KG1 (cell line): ENCODE measurements at regions not wholly inside any gene's neighbourhood (a gene's known extent, or its start where the extent isn't known, plus 50 kb on each side); places are given as distances from the start of the nearest gene placed in this dataset.

Experiments
- DNase-seq: peaks from one replicate; lab custom pipeline; 2025; lab: John Stamatoyannopoulos, UW

DNA sequence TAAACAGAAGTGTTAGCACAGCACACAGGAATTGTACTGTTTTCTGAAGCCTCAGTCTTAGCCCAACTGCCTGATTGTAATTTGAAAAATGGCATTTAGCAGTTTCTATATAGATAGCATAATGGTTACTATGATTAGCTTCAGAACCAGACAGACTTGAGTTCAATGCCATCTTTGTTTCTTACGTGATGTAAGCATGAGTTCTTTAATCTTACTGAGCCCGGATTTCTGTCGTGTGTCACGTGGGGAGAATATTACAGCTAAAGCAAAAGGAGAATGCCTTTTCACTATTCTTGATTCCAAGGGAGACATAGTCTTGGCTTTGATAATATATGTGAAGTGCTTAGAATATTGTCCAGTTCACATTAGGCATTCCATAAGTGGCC is 407.3 kb downstream of the STIM2 start:
- no peak for DNase-seq

DNA sequence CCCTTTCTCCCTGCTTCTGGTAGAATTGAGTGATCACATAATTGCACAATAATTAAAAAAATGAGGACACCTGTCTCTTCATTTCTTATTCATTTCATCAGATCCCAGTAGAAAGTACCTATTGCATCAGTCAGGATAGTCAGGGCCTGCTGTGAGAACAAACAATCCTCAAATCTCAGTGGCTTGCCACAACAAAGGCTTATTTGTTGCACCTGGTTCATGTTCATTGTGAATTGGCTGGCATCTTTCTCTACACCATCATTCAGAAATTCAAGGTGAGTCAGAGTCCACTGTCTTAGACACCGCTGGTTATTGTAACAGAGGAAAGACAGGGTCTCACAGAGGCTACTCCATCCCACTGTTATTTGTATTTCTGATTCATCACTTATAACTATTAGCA is 409.8 kb downstream of the STIM2 start:
- no peak for DNase-seq

DNA sequence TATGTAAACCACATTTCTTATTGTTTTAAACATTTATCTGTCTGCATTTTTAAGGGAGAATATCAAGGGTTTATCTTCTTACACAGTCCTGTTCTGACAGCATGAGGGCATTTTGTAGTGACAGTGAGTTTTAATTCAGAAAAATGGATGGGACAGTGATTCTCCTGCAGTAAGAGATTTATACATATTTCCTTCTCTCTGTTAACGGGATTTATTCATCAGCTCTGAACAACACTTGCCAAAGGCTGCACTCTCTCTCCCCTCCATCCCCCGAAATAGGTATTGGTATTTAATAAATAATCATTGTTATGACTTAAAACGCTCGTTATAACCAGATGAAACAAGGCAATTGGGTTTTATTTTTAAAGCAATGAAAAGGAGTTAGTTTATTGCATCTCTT is 410.9 kb downstream of the STIM2 start:
- DNase-seq, result no peak

DNA sequence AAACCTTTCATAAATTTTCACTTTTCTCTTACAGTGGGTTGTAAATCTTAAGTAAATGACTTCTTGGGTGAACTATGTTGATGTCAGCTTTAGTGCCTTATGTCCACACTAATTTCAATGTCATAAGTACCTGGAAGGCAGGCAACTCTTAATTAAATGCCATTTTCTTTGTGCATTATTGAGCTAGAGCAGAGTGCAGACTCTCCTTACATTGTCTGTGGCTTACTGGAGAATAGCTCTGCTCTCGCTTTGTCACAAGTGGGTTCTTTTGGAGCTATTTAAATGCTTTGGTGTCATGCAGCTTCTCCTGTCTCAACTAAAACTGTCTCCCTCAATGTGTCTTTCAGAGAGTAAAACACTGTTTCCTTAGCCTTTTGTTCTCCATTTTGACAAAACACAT is 411.6 kb downstream of the STIM2 start:
- no peak for DNase-seq

DNA sequence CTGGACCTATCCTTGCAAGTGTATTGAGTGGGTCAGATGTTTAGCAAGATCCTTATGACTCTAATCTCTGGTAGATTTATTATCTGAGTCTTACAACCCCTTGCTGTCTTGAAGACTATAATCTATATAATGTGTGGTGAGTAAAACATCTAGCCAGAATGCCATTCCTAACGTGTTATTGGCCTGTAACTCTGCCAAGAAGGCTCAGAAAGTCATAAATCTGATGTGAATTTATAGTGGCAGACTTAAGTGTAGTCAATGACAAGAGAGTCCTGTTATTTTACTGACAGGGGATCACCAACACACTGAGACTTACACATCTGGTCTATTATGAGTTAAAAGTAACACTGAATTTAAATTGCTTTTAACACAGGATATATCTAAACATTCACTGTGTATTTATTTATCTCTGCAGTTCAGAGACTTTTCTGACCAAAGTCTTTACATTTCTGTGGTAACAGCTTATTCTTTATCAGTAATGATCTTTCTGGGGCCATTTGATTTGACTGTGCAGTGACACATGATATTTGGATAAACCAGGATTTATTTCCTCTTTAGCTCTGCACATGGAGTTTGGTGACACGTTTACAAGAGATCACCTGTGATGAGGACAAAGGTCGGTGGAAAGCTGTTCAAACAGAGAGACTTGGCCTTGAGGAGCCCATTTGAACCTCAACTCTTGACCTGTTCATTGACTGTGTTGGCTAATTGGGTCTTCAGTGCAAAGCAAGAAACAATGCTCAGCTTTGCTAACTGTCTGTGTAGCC is 415.8 kb downstream of the STIM2 start:
- no peak for DNase-seq

DNA sequence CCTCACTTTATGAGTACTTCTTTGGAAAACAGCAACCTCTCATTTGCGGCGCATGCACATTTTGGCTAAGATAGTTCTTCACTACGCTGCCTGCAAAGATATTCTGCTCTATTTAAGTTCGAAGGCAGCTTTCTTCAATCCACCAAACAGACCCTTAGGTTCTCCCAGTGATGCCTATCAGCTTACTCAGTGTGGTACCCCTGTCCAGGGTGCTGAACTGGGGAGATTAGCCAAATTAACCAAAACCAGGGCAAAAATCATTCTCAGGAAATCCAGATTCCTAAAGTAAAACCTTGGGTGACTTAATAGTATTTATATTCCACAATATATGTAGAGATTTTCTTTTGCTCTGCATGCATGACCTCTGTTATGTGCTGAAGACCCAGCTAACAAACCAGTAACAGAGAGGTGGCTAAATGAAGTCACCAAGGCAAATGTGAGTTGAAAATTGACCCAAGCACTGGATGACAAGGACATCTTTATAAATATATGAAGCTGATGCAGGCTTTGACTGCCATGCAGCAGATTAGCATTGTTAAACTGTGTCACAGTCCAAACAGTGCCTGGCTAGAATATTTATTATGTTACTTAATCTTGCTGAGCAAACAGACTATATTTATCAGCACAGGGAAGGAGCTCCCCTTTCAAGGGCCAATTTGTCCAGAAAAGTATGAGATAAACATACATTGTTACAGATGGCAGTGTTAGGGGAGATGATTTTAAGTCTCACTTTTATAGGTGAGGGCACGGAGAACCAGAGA is 418.2 kb downstream of the STIM2 start:
- DNase-seq, result no peak

DNA sequence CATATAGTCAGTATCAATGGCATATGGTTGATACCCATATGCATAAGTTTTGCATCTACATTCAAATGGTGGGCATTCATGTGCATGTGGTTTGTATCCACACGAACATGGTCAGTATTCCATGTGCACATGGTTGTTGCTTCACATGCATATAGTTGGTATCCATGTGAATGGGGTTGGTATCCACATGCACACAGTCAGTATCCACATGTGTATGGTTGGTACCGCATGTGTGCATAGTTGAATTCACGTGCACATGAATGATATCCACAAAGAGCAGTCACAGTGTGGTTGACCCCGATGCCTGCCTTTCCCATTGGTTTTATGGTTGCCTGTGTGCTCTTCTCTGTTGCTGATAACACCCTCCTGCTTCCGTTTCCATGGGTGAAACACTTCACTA is 427.9 kb downstream of the STIM2 start:
- DNase-seq, result no peak

DNA sequence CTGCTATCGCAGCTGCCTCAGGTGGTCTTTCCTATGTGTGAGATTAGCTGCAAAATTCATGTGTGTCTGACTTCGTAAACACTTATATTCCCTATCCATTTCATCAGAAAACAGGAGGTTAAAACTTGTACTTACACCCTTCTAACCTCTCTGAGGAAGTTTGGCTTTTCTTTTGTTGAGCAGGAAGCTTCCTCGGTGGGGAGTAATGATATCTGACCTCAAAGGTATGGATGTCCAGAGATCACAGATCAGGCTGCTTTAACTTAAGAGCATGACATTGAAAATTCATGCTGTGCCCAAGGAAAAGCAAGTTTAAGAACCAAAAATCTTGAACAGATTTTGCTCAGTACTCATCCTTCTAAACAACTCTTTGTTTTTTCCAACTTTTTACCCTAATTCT is 429.1 kb downstream of the STIM2 start:
- no peak for DNase-seq

DNA sequence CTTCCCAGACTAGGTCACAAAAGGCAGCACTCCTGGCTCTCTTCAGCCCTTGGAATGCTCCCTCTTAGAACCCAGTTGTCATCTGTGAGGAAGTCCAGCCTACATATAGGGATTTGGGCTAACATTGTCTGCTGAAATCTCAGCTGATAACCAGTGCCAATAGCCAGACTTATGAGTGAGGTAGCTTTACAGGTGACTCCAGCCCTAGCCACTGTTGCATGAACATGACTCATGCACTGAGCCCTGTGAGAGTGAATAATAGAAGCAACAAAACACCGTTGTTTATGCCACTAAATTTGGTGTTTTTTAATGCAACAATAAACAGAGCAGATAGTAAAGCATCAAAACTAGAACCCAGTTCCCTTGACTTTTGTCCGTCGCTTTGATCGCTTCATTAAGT is 433.2 kb downstream of the STIM2 start:
- DNase-seq, result no peak

DNA sequence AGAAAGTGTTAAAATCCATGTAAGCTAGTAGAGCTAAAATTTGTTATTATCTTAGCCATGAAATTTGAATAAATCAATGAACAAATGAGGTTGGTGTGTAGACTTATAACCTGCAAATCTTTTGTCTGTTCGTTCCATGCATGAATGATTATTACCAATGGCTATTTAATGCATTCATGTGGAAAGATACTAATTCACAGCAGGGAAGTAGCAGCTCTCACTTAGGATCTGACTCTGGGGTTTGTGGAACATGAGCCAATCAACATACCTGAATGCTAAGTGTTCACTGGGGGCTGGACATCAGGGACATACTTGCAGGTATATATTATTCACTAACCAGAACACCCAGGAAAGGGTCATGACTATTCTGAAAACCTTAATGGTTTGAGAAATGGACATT is 444.1 kb downstream of the STIM2 start:
- DNase-seq, result no peak

DNA sequence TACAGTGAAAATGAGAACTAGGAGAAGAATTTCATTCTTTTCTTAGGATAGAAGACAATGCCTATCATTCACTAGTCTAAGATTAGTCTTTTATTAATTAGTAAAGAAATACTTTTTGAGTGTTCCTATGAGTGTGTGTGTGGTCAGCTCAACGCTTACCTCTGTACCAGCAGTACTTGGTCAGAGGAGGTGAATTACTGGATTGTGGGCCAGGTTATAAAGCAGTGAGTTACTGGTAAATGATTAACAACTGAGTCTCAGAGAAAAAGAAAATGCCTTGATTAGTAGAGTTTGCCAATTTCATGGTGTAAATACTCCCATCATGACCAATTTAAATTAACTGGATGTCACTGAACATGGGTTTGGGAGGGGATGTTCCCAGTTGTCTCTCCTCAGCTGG is 444.6 kb downstream of the STIM2 start:
- no peak for DNase-seq

DNA sequence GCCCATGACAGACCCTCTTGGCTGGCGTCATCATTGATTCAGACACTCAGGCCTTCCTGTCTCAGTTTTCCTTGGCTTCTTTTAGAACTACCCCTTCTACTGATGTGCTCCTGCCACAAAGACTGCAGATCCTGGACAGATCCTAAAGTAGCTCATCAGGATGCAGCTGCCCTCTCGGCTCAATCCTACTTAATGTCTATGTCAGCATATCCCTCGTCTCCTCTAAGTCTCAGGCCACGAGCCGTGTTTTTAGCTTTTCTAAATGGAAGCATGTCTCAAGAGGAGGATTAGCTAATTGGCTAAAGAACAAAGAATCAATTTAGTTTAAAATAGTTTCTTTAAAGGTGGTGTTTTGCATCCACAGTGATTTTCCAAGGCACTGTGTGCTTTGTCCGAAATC is 447.7 kb downstream of the STIM2 start:
- DNase-seq, result no peak

DNA sequence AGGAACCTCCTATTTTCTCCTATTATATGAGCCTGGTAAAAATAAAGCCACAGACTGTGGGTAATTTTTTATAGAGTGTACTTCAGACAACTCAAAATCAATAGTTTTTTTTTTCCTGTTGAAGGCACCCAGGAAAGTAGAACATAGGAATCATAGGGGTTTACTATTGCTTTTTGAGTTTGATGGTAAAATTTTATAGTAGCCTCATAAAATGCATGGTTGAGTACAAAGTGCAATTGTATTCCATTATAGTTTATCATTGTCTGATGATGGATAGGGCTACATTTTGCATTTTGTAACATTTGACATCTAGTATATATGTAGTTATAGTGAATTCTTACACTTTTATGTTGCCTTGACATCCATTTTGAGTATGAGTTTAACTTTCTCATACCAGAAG is 455.0 kb downstream of the STIM2 start:
- DNase-seq, result no peak

DNA sequence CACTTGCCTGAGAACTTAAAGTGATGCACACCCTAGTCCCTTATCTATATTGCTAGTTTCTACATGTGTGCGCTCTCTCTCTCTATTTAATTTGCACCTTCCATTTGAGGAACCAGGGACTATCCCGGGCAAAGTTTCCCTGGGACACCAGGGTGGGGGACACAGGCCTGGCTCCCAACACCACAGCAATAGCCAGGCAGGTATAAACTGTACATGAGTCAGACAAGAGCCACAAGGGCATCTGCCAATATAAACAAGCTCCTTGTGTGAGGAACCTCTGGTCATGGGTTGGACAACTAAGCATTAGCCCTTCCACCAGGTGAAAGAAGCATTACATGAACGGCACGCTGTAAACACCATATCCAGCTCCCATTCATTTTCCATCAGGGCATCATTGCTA is 455.5 kb downstream of the STIM2 start:
- no peak for DNase-seq

DNA sequence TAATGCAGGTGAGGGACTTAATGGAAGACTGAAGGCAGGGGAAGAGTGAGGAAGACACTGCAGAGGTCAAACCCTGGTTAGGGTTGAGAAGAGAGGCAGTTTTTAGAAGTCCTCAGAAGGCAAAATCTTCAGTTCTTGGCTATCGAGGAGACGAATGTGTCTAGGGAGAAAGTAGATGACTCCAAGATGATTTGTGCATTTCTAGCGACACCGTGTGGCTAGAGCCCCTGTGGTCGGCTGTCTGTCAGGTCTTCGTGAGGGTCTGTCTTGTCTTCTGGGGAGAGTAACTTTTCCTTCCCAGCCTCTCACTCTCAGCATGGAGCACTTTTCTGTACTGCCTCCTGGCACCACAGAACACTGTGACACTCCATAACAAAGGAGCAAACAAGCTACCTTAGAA is 458.1 kb downstream of the STIM2 start:
- peak; percentile 16 for DNase-seq

DNA sequence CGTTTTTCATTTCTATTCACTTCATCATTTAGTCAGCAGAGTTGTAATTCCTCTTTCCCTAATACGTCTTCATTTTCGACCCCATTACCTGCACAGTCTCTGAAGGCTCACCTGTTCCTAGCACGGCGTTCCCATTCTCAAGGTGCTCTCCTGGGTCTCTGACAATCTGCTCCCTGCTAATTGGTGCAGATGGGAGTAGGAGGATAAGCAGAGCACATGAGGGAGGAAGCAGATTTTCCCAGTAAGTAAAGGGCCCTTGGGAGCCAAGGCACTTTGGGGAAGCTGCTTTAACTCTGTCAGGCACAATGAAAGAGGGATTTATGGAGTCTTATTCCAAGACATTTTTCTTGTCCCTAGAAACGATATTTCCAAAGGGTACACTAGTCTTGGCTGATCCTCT is 466.4 kb downstream of the STIM2 start:
- no peak for DNase-seq

DNA sequence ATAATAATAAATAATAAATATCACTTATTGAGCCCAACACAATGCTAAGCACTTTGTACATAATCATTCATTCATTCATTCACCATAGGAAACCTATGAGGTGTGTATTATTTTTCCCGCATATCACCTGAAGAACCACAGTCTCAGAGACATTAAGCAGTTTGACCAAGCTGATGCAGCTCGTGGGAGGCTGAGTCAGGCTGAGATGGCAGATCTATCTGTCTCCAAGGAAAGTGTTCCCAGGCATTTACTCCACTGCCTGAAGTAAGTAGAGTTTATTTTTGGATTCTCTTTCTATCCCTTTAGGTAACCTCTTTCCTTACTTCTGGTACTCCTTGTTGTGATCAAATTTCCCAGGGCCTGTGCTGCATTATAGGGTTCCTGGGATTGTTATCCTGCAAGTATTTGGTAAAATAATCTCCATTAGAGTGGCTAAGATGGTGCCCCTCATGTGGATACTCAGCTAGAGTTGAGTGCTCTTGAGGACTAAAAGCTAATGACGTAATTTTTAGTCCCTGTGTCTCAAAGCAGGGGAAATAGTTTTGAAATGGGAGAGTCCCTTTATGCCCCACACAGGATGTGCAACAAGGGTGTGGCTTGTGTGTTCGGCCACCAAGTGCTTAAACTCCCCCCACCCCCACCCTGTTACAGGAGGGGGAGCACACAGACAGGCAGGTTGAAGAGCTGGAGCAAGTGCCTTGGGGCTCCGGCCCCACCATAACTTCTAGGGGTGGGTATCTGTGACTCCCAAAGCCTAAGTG is 467.0 kb downstream of the STIM2 start:
- DNase-seq, result no peak

DNA sequence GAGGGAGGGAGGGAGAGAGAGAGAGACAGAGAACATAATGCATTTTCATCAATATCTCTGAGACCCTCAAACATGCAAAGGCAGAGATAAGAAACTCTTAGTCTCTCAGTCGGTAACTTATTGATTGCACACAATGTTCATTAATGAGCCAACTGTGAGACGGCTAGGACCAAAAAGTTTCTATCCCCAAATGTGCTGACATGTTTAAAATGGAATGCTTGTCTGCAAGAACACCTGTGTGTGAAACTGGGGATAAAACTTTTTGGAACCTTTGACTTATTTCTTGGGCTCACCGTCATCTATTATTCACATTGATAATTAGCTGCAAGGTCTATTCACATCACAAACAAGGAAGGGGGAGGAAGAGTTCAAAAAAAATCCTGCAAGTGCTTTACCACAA is 477.9 kb downstream of the STIM2 start:
- no peak for DNase-seq

DNA sequence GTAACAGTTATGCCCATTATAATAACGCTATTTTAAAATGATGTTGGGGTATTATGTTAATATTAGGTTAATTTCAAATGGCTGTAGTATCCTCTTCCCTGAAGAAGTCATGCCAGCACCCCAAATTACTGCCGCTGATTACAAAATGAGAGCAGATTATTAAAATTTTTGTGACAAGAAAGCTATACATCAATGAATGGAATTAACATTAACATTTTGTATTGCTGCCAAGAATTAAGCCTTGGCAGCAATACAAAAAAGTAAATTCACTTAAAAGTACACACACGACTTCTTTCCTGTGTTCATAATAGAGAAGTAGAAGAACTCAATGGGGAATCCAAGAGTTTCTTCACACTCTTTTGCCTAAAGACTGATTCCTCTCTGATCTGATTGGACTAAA is 482.8 kb downstream of the STIM2 start:
- DNase-seq, result no peak

DNA sequence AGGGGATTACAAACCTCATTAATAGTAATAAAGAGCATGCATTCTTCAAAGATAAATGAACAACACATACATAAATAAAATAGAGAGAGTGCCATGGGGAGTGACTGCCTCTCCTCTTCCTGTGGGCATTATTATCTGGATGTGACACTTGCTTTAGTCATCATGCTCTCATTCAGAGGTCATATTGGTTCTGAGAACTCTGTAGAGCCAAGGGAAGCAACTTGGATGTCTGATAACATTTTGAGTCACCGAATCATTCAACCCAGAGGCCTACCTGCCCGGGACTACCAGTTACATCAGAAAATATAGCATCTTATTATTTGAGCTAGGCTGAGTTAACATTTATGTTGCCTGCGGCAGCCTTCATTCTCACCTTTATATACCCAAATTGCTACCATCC is 489.5 kb downstream of the STIM2 start:
- DNase-seq, result no peak

DNA sequence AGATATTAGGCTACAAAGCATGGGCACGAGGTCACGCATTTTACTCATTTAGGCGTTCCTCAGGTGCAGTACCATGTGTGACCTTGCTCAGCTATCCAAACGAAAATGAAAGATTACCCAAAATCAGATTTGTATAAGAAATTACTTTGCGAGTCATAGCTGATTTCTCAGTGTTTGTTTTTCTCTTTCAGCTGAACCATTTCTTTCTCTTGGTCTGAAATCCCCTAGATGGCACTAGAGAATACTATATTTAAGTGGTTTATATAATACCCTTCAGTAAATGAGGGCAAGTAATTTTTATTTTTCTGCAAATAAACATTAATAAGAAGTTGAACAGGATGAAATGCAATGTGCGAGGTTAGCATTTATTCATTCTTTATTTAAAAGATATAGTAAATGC is 496.6 kb downstream of the STIM2 start:
- DNase-seq, result no peak

DNA sequence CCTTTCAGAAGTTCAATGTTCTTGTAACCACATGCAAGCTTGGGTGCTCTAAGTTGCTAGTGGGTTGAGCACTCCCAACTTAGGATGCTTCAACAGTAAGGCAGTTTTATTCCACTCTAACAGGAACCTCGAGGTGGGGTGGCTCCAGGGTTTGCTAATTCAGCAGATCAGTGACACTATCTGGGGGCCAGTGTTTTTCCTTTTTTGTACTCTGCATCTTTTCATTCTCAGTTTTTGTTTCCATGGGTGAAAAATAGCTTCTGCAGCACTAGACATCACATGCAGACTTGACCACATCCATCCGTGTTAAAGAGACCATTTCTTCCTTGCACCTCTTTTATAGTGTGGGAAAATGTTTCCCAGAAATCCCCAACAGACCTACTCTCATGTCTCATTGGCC is 497.6 kb downstream of the STIM2 start:
- no peak for DNase-seq

DNA sequence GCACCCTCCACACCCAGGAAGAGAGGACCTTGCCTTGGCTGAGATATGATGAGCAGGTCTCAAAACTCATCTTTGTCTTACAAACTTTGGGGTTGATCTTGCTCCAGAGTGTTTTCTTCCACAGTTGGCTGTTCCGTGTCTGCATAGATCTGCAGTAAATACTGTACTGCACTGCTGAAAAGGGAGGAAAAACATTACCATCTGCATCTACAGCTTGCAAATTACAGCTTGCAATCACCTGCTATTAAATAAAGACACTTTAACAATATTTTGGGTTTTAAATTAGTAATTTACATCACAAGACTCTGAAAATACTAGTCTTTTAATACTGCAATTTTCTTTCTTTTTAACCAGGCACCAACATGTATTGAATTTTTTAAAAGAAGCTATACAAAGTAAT is 499.5 kb downstream of the STIM2 start:
- no peak for DNase-seq
